ENCODE measurements at regions not wholly inside any gene's neighbourhood (a gene's known extent, or its start where the extent isn't known, plus 50 kb on each side); places are given as distances from the start of the nearest gene placed in this dataset.

- Histone ChIP-seq H2AK5ac (ENCODE audit: low read depth, low read length) (peak overlapping the region; percentile 37; the same call in 1 of the 2 replicates), H3K27ac (ENCODE audit: insufficient read depth, low read length) (no peak overlapping the region), H2BK15ac (ENCODE audit: low read depth, low read length) (no peak overlapping the region), H2AFZ (replicated peaks; ENCODE audit: low read length, poor library complexity) (no peak overlapping the region), H3K4ac (ENCODE audit: low read depth, low read length) (no peak overlapping the region), H3K9me3 (ENCODE audit: control insufficient read depth, insufficient read depth, low read length) (no peaks in the 10 kb centered on the region), H2AK9ac (replicated peaks; ENCODE audit: low read depth, low read length, poor library complexity) (no peak overlapping the region), H4K91ac (ENCODE audit: insufficient read depth, low read depth, low read length) (no peak overlapping the region), H3K36me3 (ENCODE audit: control insufficient read depth, insufficient read depth, low read length) (no peaks in the 10 kb centered on the region), H3K4me1 (ENCODE audit: control insufficient read depth, insufficient read depth, low read length) (peaks cover 7% of the 10 kb centered on the region), H3K27me3 (ENCODE audit: control insufficient read depth, insufficient read depth, low read length) (no peaks in the 10 kb centered on the region), H3K4me2 (ENCODE audit: low read depth, low read length) (no peak overlapping the region), H3K14ac (replicated peaks; ENCODE audit: low read depth, low read length) (0 out of 2 replicates have a peak overlapping the region, but pooled peaks have one; percentile 35), H4K8ac (ENCODE audit: low read depth in 2 of 2, low read length in 2 of 2) (no peak overlapping the region), H4K5ac (ENCODE audit: low read depth, low read length) (no peak overlapping the region), H3K9ac (ENCODE audit: low read depth, low read length) (no peak overlapping the region), H3K18ac (ENCODE audit: low read depth, low read length) (no peak overlapping the region), H3K9me1 (ENCODE audit: insufficient read depth, low read length) (peaks cover 5% of the 10 kb centered on the region), H2BK20ac (ENCODE audit: low read depth, low read length) (peak overlapping the region; percentile 54; the same call in 1 of the 2 replicates), H4K20me1 (ENCODE audit: insufficient read depth, low read length) (no peaks in the 10 kb centered on the region), H3K23ac (ENCODE audit: low read depth, low read length) (no peak overlapping the region), H2BK5ac (ENCODE audit: low read depth, low read length, poor library complexity, severe bottlenecking) (no peak overlapping the region), H3K79me1 (ENCODE audit: low read depth in 1 of 2, low read length in 2 of 2) (no peaks in the 10 kb centered on the region), H3K56ac (ENCODE audit: extremely low read depth, insufficient read depth, low read length) (no peak overlapping the region), H2BK120ac (ENCODE audit: low read depth, low read length) (peak overlapping the region; percentile 20; the same call in 1 of the 2 replicates), H3K4me3 (ENCODE audit: insufficient read depth, low read depth, low read length) (no peak overlapping the region)
- dilution Hi-C loops (cut with HindIII; ENCODE audit: low sequenced_read_pairs, unreplicated experiment) (no loop called here), in situ Hi-C loops (cut with MboI; ENCODE audit: low sequenced_read_pairs) (loop anchor here (25.0 kb wide), 1 partner anchor 209 kb away; no protein-coding TSS in a partner anchor), intact Hi-C loops (cut with micrococcal nuclease) (loop anchor here (5.0 to 10.0 kb wide), 2 partner anchors 271 to 529 kb away; no protein-coding TSS in a partner anchor)
- DNase-seq (no peak), ATAC-seq (ENCODE audit: low read depth) (no peak)
- no TSS peak for BruUV-seq (replicated peaks)
- POLR2A ChIA-PET (ENCODE audit: unreplicated experiment) = no interaction called here
- TF ChIP-seq MAZ (IDR thresholded peaks at IDR 0.05; ENCODE audit: borderline replicate concordance, low read depth, low read length) (no peak), NFE2L2 (IDR thresholded peaks at IDR 0.05; ENCODE audit: low read depth, low read length) (no peak), SMC3 (IDR thresholded peaks at IDR 0.05; ENCODE audit: low read depth, low read length) (no peak), RFX5 (IDR thresholded peaks at IDR 0.05; ENCODE audit: low read depth, low read length) (no peak), BHLHE40 (IDR thresholded peaks at IDR 0.05; ENCODE audit: low read depth, low read length) (no peak), CEBPB (IDR thresholded peaks at IDR 0.05; ENCODE audit: low read depth, low read length) (no peak), CTCF (conservative IDR thresholded peaks at IDR 0.05; ENCODE audit: low read depth, low read length) (no peak), CHD1 (IDR thresholded peaks at IDR 0.05; ENCODE audit: low read depth, low read length) (no peak), ELK1 (IDR thresholded peaks at IDR 0.05; ENCODE audit: borderline replicate concordance, low read depth, low read length) (no peak), POLR2A (IDR thresholded peaks at IDR 0.05; ENCODE audit: low read depth, low read length) (no peak), RCOR1 (IDR thresholded peaks at IDR 0.05; ENCODE audit: insufficient replicate concordance, low read length) (no peak), MXI1 (IDR thresholded peaks at IDR 0.05; ENCODE audit: borderline replicate concordance, low read depth, low read length) (no peak), FOS (IDR thresholded peaks at IDR 0.05; ENCODE audit: low read depth, low read length) (no peak), RAD21 (IDR thresholded peaks at IDR 0.05; ENCODE audit: low read length) (no peak), MAFK (IDR thresholded peaks at IDR 0.05; ENCODE audit: low read depth, low read length) (no peak), USF2 (IDR thresholded peaks at IDR 0.05; ENCODE audit: low read depth, low read length) (no peak)
- no CpG with 5 or more reads among the region's 6 CpGs for WGBS, 2 experiments (ENCODE audit: extremely low coverage in 2 of 2, insufficient read length in 1 of 2)
- CTCF ChIA-PET = no interaction called here
These were observed 222.5 kb upstream of the FAT1 start for GRCh38 chr4:186946136-186946535.
